KMS-11 (cell line): ENCODE measurements at regions not wholly inside any gene's neighbourhood (a gene's known extent, or its start where the extent isn't known, plus 50 kb on each side); places are given as distances from the start of the nearest gene placed in this dataset.
"Not testable (repeated sequence)": the region's sequence is repeated elsewhere in the genome, so short reads cannot be mapped to it uniquely, and the experiment has no call there.

Experiments used
- H2AFZ ChIP-seq: fragments of 200-600 bp; sonication (generic); 2 replicates; pipeline ENCODE4 v1.6.1; 2016; ENCODE audit warnings: antibody characterized with exemption, mixed run types, low read depth
- H3K27ac ChIP-seq: fragments of 200-600 bp; sonication (generic); 2 replicates; pipeline ENCODE4 v1.6.1; 2016; ENCODE audit warnings: mild to moderate bottlenecking, mixed run types
- H3K27me3 ChIP-seq: fragments of 200-600 bp; sonication (generic); 2 replicates; pipeline ENCODE4 v1.6.1; 2017; ENCODE audit warnings: mild to moderate bottlenecking, low read depth, mixed run types, moderate library complexity; ENCODE audit not compliant: insufficient read depth
- H3K36me3 ChIP-seq: fragments of 200-600 bp; sonication (generic); 2 replicates; pipeline ENCODE4 v1.6.1; 2017; ENCODE audit warnings: mild to moderate bottlenecking, mixed run types; ENCODE audit not compliant: insufficient read depth
- H3K4me1 ChIP-seq: fragments of 200-600 bp; sonication (generic); 2 replicates; pipeline ENCODE4 v1.6.1; 2016; ENCODE audit warnings: mild to moderate bottlenecking, low read depth, mixed run types; ENCODE audit not compliant: poor library complexity, severe bottlenecking
- H3K4me2 ChIP-seq: fragments of 200-600 bp; sonication (generic); 2 replicates; pipeline ENCODE4 v1.7.0; 2016; ENCODE audit warnings: mild to moderate bottlenecking, mixed run types
- H3K4me3 ChIP-seq: fragments of 200-600 bp; sonication (generic); IDR thresholded peaks from 2 replicates; pipeline ENCODE4 v1.6.1; 2017; ENCODE audit warnings: low read depth, low read length, mixed read lengths; ENCODE audit not compliant: insufficient read depth
- H3K79me2 ChIP-seq: fragments of 200-600 bp; sonication (generic); 2 replicates; pipeline ENCODE4 v1.6.1; 2016; ENCODE audit warnings: low read depth, mixed run types; ENCODE audit not compliant: insufficient read depth
- H3K9ac ChIP-seq: fragments of 200-600 bp; sonication (generic); 2 replicates; pipeline ENCODE4 v1.6.1; 2016; ENCODE audit warnings: mild to moderate bottlenecking, mixed run types
- H4K20me1 ChIP-seq: fragments of 200-600 bp; sonication (generic); 2 replicates; pipeline ENCODE4 v1.6.1; 2016; ENCODE audit warnings: mild to moderate bottlenecking, mixed run types; ENCODE audit not compliant: insufficient read depth
- CTCF ChIP-seq: fragments of 200-600 bp; sonication (generic); conservative IDR thresholded peaks from 2 replicates; pipeline ENCODE4 v1.6.1; 2017; ENCODE audit warnings: low read depth, mild to moderate bottlenecking, antibody characterized with exemption, low read length, moderate library complexity, mixed read lengths

GRCh38 chr17:20938244-20938643, 104.6 kb downstream of the USP22 start:
- Histone ChIP-seq H3K4me2 (no peak overlapping the region), H3K4me1 (peaks cover 6% of the 10 kb centered on the region), H3K79me2 (no peaks in the 10 kb centered on the region), H3K27ac (no peak overlapping the region), H4K20me1 (no peaks in the 10 kb centered on the region), H3K27me3 (no peaks in the 10 kb centered on the region), H3K36me3 (no peaks in the 10 kb centered on the region), H2AFZ (no peak overlapping the region), H3K4me3 (no peak overlapping the region), H3K9ac (no peak overlapping the region)
- no peak for TF ChIP-seq CTCF

- H3K36me3 ChIP-seq, result no peaks in the 10 kb centered on the region
- no peaks in the 10 kb centered on the region for H3K27me3 ChIP-seq
- H3K4me3 ChIP-seq, result no peak overlapping the region
- no peaks in the 10 kb centered on the region for H3K79me2 ChIP-seq
- no peak for TF ChIP-seq CTCF
- no peak overlapping the region for H3K9ac ChIP-seq
- no peak overlapping the region for H3K4me2 ChIP-seq
- H2AFZ ChIP-seq, result no peak overlapping the region
- H3K27ac ChIP-seq, result no peak overlapping the region
- H4K20me1 ChIP-seq, result no peaks in the 10 kb centered on the region
- peaks cover 5% of the 10 kb centered on the region for H3K4me1 ChIP-seq
Measured at GRCh38 chr17:20938988-20939615, 103.7 kb downstream of the USP22 start.

- H3K4me1 ChIP-seq, result no peaks in the 10 kb centered on the region
- H3K36me3 ChIP-seq, result no peaks in the 10 kb centered on the region
- H3K4me3 ChIP-seq, result no peak overlapping the region
- no peak overlapping the region for H3K9ac ChIP-seq
- no peak overlapping the region for H3K4me2 ChIP-seq
- no peak overlapping the region for H3K27ac ChIP-seq
- no peak overlapping the region for H2AFZ ChIP-seq
- H4K20me1 ChIP-seq, result no peaks in the 10 kb centered on the region
- no peaks in the 10 kb centered on the region for H3K27me3 ChIP-seq
- H3K79me2 ChIP-seq, result no peaks in the 10 kb centered on the region
- no peak for TF ChIP-seq CTCF
Measured at GRCh38 chr17:20941872-20942271, 100.9 kb downstream of the USP22 start.

GRCh38 chr17:20944014-20944865, 98.6 kb downstream of the USP22 start:
- no peak overlapping the region for H2AFZ ChIP-seq
- no peak overlapping the region for H3K27ac ChIP-seq
- H3K36me3 ChIP-seq, result no peaks in the 10 kb centered on the region
- H3K4me1 ChIP-seq, result no peaks in the 10 kb centered on the region
- no peaks in the 10 kb centered on the region for H3K79me2 ChIP-seq
- H3K27me3 ChIP-seq, result no peaks in the 10 kb centered on the region
- H4K20me1 ChIP-seq, result no peaks in the 10 kb centered on the region
- H3K9ac ChIP-seq, result no peak overlapping the region
- no peak overlapping the region for H3K4me3 ChIP-seq
- TF ChIP-seq CTCF, result no peak
- H3K4me2 ChIP-seq, result no peak overlapping the region

GRCh38 chr17:20947708-20948107, 95.1 kb downstream of the USP22 start:
- not testable (repeated sequence) for H4K20me1 ChIP-seq, H3K79me2 ChIP-seq, H3K4me1 ChIP-seq, H3K4me3 ChIP-seq, H3K27ac ChIP-seq, H3K27me3 ChIP-seq, H3K36me3 ChIP-seq, H3K4me2 ChIP-seq, H3K9ac ChIP-seq, H2AFZ ChIP-seq
